H1 (cell line): ENCODE measurements at regions not wholly inside any gene's neighbourhood (a gene's known extent, or its start where the extent isn't known, plus 50 kb on each side); places are given as distances from the start of the nearest gene placed in this dataset.

Source experiments
- CTCF ChIA-PET: fragments of 300-600 bp; sonication (Branson Sonifier 250); formaldehyde crosslinking; loops from one replicate; lab custom pipeline; 2021; ENCODE audit not compliant: partially characterized antibody; lab: Charles Lee
- POLR2A ChIA-PET: fragments of 300-600 bp; sonication (Branson Sonifier 250); formaldehyde crosslinking; loops from one replicate; lab custom pipeline; 2021; ENCODE audit warnings: inconsistent platforms; ENCODE audit not compliant: partially characterized antibody; lab: Charles Lee
- DNase-seq, 2 experiments: peaks; one replicate each; pipeline versions ENCODE4 v3.0.0 to v3.0.0-alpha.2; 2010 to 2022; ENCODE audit warnings: low spot score in 2 of 2, low read depth in 1 of 2, mixed read lengths in 1 of 2
- FAIRE-seq: peaks from 2 replicates; lab custom pipeline; 2011; peaks lifted over from hg19 to GRCh38; lab: Jason Lieb, UNC
- H2AFZ ChIP-seq: 2 replicates; pipeline ENCODE4 v1.8.1; 2012; ENCODE audit warnings: low read length, inconsistent platforms
- H2AK5ac ChIP-seq: 2 replicates; pipeline ENCODE4 v1.6.1; 2013; ENCODE audit warnings: low read depth, low read length
- H2BK120ac ChIP-seq: replicated peaks from 2 replicates; pipeline ENCODE3; 2013; ENCODE audit warnings: low read depth, low read length, inconsistent platforms
- H2BK12ac ChIP-seq: 2 replicates; pipeline ENCODE4 v1.6.1; 2013; ENCODE audit warnings: low read depth, low read length
- H2BK15ac ChIP-seq: 2 replicates; pipeline ENCODE4 v1.6.1; 2013; ENCODE audit warnings: low read length
- H2BK20ac ChIP-seq: 2 replicates; pipeline ENCODE4 v1.6.1; 2013; ENCODE audit warnings: low read length
- H2BK5ac ChIP-seq: 2 replicates; pipeline ENCODE4 v1.6.1; 2013; ENCODE audit warnings: low read depth, low read length
- H3K14ac ChIP-seq: 2 replicates; pipeline ENCODE4 v1.6.1; 2013; ENCODE audit warnings: inconsistent platforms; ENCODE audit not compliant: insufficient read length
- H3K18ac ChIP-seq: 2 replicates; pipeline ENCODE4 v1.6.1; 2013; ENCODE audit warnings: low read length; ENCODE audit errors: extremely low read depth
- H3K23ac ChIP-seq: 2 replicates; pipeline ENCODE4 v1.6.1; 2013; ENCODE audit warnings: inconsistent platforms; ENCODE audit not compliant: insufficient read length
- H3K23me2 ChIP-seq: 2 replicates; pipeline ENCODE4 v1.6.1; 2013; ENCODE audit warnings: low read depth, low read length
- H3K27ac ChIP-seq: 2 replicates; pipeline ENCODE4 v1.6.1; 2011; ENCODE audit warnings: low read depth, low read length, inconsistent platforms
- H3K27me3 ChIP-seq, 4 experiments: replicated peaks in 1 of 4; 1 replicate in 1 of 4; 2 replicates in 3 of 4; pipeline versions ENCODE4 v1.6.1 to v1.8.1; 2011 to 2013; ENCODE audit warnings: low read length in 3 of 4, mild to moderate bottlenecking in 3 of 4, inconsistent platforms in 2 of 4, mixed read lengths in 2 of 4, moderate library complexity in 1 of 4; ENCODE audit not compliant: control insufficient read depth in 3 of 4, insufficient read depth in 3 of 4; ENCODE audit errors: extremely low read depth in 1 of 4
- H3K36me3 ChIP-seq, 4 experiments: 2 replicates each; pipeline versions ENCODE4 v1.6.1 to v1.8.1; 2011 to 2013; ENCODE audit warnings: mild to moderate bottlenecking in 4 of 4, low read length in 3 of 4, moderate library complexity in 2 of 4, control low read depth in 1 of 4, inconsistent platforms in 1 of 4; ENCODE audit not compliant: insufficient read depth in 4 of 4, control insufficient read depth in 2 of 4
- H3K4ac ChIP-seq: replicated peaks from 2 replicates; pipeline ENCODE3; 2013; ENCODE audit warnings: low read length, low read depth, mixed read lengths, inconsistent platforms; ENCODE audit not compliant: insufficient read length
- H3K4me1 ChIP-seq, 4 experiments: replicated peaks in 1 of 4; 1 replicate in 1 of 4; 2 replicates in 3 of 4; pipeline versions ENCODE4 v1.6.1 to v1.8.1; 2011 to 2013; ENCODE audit warnings: low read length in 3 of 4, inconsistent platforms in 2 of 4, mixed read lengths in 1 of 4; ENCODE audit not compliant: insufficient read depth in 4 of 4, control insufficient read depth in 3 of 4
- H3K4me2 ChIP-seq, 2 experiments: 2 replicates each; pipeline versions ENCODE4 v1.6.1 to v1.8.1; 2011 to 2013; ENCODE audit warnings: low read depth in 2 of 2, low read length in 2 of 2, control low read depth in 1 of 2, inconsistent platforms in 1 of 2, mild to moderate bottlenecking in 1 of 2; ENCODE audit not compliant: insufficient read depth in 1 of 2
- H3K4me3 ChIP-seq, 4 experiments: fragments of 200-600, 300-600 bp in 1 of 4; sonication (generic), shearing (Covaris generic), sonication (Bioruptor Twin) in 1 of 4; 2 replicates each; pipeline versions ENCODE4 v1.5.1 to v1.8.1; 2011 to 2016; ENCODE audit warnings: low read length in 4 of 4, low read depth in 3 of 4, control low read depth in 2 of 4, inconsistent platforms in 2 of 4, mild to moderate bottlenecking in 2 of 4, mixed read lengths in 1 of 4, moderate library complexity in 1 of 4; ENCODE audit not compliant: insufficient read depth in 2 of 4; ENCODE audit errors: extremely low read depth in 1 of 4
- H3K56ac ChIP-seq: replicated peaks from 2 replicates; pipeline ENCODE3; 2013; ENCODE audit warnings: low read depth, mild to moderate bottlenecking, mixed read lengths, low read length, inconsistent platforms; ENCODE audit not compliant: insufficient read length
- H3K79me1 ChIP-seq: 2 replicates; pipeline ENCODE4 v1.6.1; 2013; ENCODE audit warnings: low read depth, low read length, control low read depth
- H3K79me2 ChIP-seq, 2 experiments: 2 replicates each; pipeline versions ENCODE4 v1.6.1 to v1.8.1; 2012 to 2013; ENCODE audit warnings: low read length in 2 of 2, mild to moderate bottlenecking in 2 of 2, inconsistent platforms in 1 of 2; ENCODE audit not compliant: insufficient read depth in 2 of 2, control insufficient read depth in 1 of 2
- H3K9ac ChIP-seq, 4 experiments: replicated peaks in 1 of 4; 1 replicate in 1 of 4; 2 replicates in 3 of 4; pipeline versions ENCODE4 v1.6.1 to v1.8.1; 2011 to 2013; ENCODE audit warnings: low read depth in 3 of 4, low read length in 3 of 4, control low read depth in 2 of 4, mild to moderate bottlenecking in 2 of 4, moderate library complexity in 2 of 4, inconsistent platforms in 1 of 4; ENCODE audit errors: extremely low read depth in 1 of 4
- H3K9me3 ChIP-seq, 2 experiments: 2 replicates each; pipeline versions ENCODE4 v1.6.1 to v1.8.1; 2012 to 2013; ENCODE audit warnings: mild to moderate bottlenecking in 2 of 2, moderate library complexity in 2 of 2, control low read depth in 1 of 2, inconsistent platforms in 1 of 2, low read depth in 1 of 2, low read length in 1 of 2, mixed read lengths in 1 of 2; ENCODE audit not compliant: insufficient read depth in 2 of 2
- H4K20me1 ChIP-seq, 2 experiments: replicated peaks in 1 of 2; 2 replicates each; pipeline versions ENCODE3 to v1.8.1; 2011 to 2013; ENCODE audit warnings: inconsistent platforms in 2 of 2, low read length in 2 of 2, mild to moderate bottlenecking in 1 of 2; ENCODE audit not compliant: insufficient read depth in 2 of 2, control insufficient read depth in 1 of 2
- H4K5ac ChIP-seq: 2 replicates; pipeline ENCODE4 v1.6.1; 2013; ENCODE audit warnings: low read length, low read depth, mixed read lengths, inconsistent platforms; ENCODE audit not compliant: insufficient read length
- H4K8ac ChIP-seq: 2 replicates; pipeline ENCODE4 v1.8.0; 2013; ENCODE audit warnings: mild to moderate bottlenecking, moderate library complexity, low read length, inconsistent platforms; ENCODE audit not compliant: insufficient read depth; ENCODE audit errors: extremely low read depth
- H4K91ac ChIP-seq: replicated peaks from 2 replicates; pipeline ENCODE3; 2013; ENCODE audit warnings: low read length, mixed read lengths, inconsistent platforms; ENCODE audit not compliant: insufficient read length
- BCL11A ChIP-seq, 2 experiments: IDR thresholded peaks; one replicate each; pipeline ENCODE4 v1.6.1; 2011; ENCODE audit warnings: low read depth in 2 of 2, low read length in 2 of 2, mild to moderate bottlenecking in 2 of 2
- EGR1 ChIP-seq: IDR thresholded peaks from 2 replicates; pipeline ENCODE4 v1.6.1; 2011; ENCODE audit warnings: low read depth, low read length, borderline replicate concordance
- JUND ChIP-seq: IDR thresholded peaks from 2 replicates; pipeline ENCODE4 v1.6.1; 2011; ENCODE audit warnings: mild to moderate bottlenecking, improper control_type of control experiment, low read length
- KDM4A ChIP-seq: IDR thresholded peaks from one replicate; pipeline ENCODE4 v1.7.1; 2012; ENCODE audit warnings: low read depth, mild to moderate bottlenecking, moderate library complexity, low read length, inconsistent platforms; ENCODE audit not compliant: severe bottlenecking
- RBBP5 ChIP-seq: IDR thresholded peaks from 2 replicates; pipeline ENCODE4 v1.7.1; 2012; ENCODE audit warnings: low read depth, mild to moderate bottlenecking, inconsistent platforms, low read length, moderate library complexity, borderline replicate concordance
- RNF2 ChIP-seq: fragments of 200-900, 300-1000 bp; sonication (generic); IDR thresholded peaks from 2 replicates; pipeline ENCODE4 v1.7.1; 2016; ENCODE audit warnings: borderline replicate concordance, low read depth, mild to moderate bottlenecking, antibody characterized with exemption, low read length; ENCODE audit not compliant: poor library complexity, severe bottlenecking; ENCODE audit errors: missing control alignments
- USF2 ChIP-seq: IDR thresholded peaks from 2 replicates; pipeline ENCODE4 v1.6.1; 2011; ENCODE audit warnings: low read length, improper control_type of control experiment
- YY1 ChIP-seq: IDR thresholded peaks from 2 replicates; pipeline ENCODE4 v1.6.1; 2011; ENCODE audit warnings: low read depth, mild to moderate bottlenecking, low read length
- WGBS, 2 experiments: shearing (Covaris generic) in 1 of 2; methylation state at CpG; one replicate each; pipeline versions ENCODE4 v1.1.6 to v1.1.7; 2013 to 2015; ENCODE audit warnings: low lambda C conversion rate in 2 of 2, mixed read lengths in 2 of 2, inconsistent platforms in 1 of 2, low coverage in 1 of 2, missing lambda C conversion rate in 1 of 2; ENCODE audit not compliant: insufficient replicate concordance in 2 of 2, insufficient coverage in 1 of 2, insufficient read length in 1 of 2; ENCODE audit errors: extremely low coverage in 1 of 2, missing lambda C conversion rate in 1 of 2; 5-methylcytosine and 5-hydroxymethylcytosine counted together

- WGBS, 2 experiments, result 88% methylated on average over 7 of the region's 7 CpGs; no CpG with 5 or more reads in 1 of the 2 experiments
- Histone ChIP-seq H4K91ac (no peak overlapping the region), H3K27ac (no peak overlapping the region), H3K4me1 (peaks cover 0 to 23% (median 8%) of the 10 kb centered on the region in 4 experiments; a peak in 6 of 7 replicates), H3K79me1 (no peaks in the 10 kb centered on the region), H2BK120ac (no peak overlapping the region), H3K36me3 (no peaks in the 10 kb centered on the region), H2BK12ac (peak overlapping the region; percentile 39; the same call in 1 of the 2 replicates), H4K8ac (peak overlapping the region; percentile 87; the same call in 1 of the 2 replicates), H3K9me3 (no peaks in the 10 kb centered on the region), H2AFZ (peak overlapping the region; percentile 21; the same call in 1 of the 2 replicates), H3K23me2 (no peaks in the 10 kb centered on the region; the same call in 1 of the 2 replicates), H3K4ac (no peak overlapping the region), H3K18ac (peak overlapping the region; percentile 87), H3K23ac (no peak overlapping the region), H2BK15ac (0 out of 2 replicates have a peak overlapping the region, but pooled peaks have one; percentile 29), H4K5ac (no peak overlapping the region), H3K14ac (no peak overlapping the region), H2AK5ac (no peak overlapping the region), H4K20me1 (no peaks in the 10 kb centered on the region), H3K79me2 (no peaks in the 10 kb centered on the region), H2BK5ac (no peak overlapping the region), H3K56ac (no peak overlapping the region), H2BK20ac (0 out of 2 replicates have a peak overlapping the region, but pooled peaks have one; percentile 80), H3K9ac (no peak overlapping the region), H3K4me3 (peak overlapping the region in 1 of 4 experiments; percentile 58; a peak in 1 of 8 replicates), H3K27me3 (peaks cover 8 to 29% (median 20%) of the 10 kb centered on the region in 4 experiments; a peak in 6 of 7 replicates), H3K4me2 (peak overlapping the region in 1 of 2 experiments; percentile 56; a peak in 2 of 4 replicates)
- ChIA-PET POLR2A (interaction anchor here (0.6 to 1.5 kb wide), 2 partner anchors 30 to 35 kb away, joined by 3 to 7 read pairs; no protein-coding TSS in a partner anchor), CTCF (interaction anchor here (0.9 to 3.3 kb wide), 6 partner anchors 23 to 72 kb away, joined by 3 to 15 read pairs (median 5); no protein-coding TSS in a partner anchor)
- DNase-seq, result no peak
- TF ChIP-seq BCL11A (IDR thresholded peaks at IDR 0.05; ENCODE audit: low read depth in 2 of 2, low read length in 2 of 2), result no peak
- no peak for TF ChIP-seq JUND
- TF ChIP-seq KDM4A, result no peak
- TF ChIP-seq EGR1, result no peak
- TF ChIP-seq USF2, result no peak
- no peak for TF ChIP-seq YY1
- TF ChIP-seq RNF2, result no peak
- no peak for TF ChIP-seq RBBP5
- no peak for FAIRE-seq
These were observed 66.4 kb upstream of the WNT7B start for GRCh38 chr22:46043339-46043738.
